Loucy (cell line): ENCODE measurements at regions not wholly inside any gene's neighbourhood (a gene's known extent, or its start where the extent isn't known, plus 50 kb on each side); places are given as distances from the start of the nearest gene placed in this dataset.

Source experiments
- EZH2phosphoT487 ChIP-seq: fragments of 200-600 bp; IDR thresholded peaks from 2 replicates; pipeline ENCODE4 v1.6.1; 2018; ENCODE audit warnings: antibody characterized with exemption, mild to moderate bottlenecking, moderate library complexity, borderline replicate concordance
- TF ChIP-seq, protein P1 (sequence below): fragments of 200-600 bp; sonication (generic); conservative IDR thresholded peaks from 2 replicates; pipeline ENCODE4 v1.5.1; 2014; ENCODE audit warnings: mild to moderate bottlenecking, antibody characterized with exemption, low read length

DNA sequence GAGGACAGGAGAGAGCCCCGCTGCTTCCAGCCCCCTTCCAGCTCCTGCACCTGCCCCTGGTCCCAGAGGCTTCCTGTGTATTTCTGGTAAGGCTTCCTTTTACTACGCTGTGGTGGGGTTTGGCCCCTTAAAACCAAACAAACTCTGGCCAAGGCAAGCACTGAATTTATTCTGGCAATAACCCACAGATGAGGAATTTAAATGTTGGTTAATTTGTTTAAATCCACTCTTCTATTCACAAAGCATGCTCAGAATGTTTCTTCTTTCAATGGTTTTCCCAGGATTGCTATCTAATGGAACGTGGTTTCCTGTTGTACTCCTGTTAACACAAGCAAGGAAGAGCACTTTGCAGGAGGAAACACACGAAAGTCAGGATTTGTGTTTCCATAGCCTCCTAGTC lies 236.5 kb upstream of the FOXQ1 start:
- TF ChIP-seq, protein P1, sequence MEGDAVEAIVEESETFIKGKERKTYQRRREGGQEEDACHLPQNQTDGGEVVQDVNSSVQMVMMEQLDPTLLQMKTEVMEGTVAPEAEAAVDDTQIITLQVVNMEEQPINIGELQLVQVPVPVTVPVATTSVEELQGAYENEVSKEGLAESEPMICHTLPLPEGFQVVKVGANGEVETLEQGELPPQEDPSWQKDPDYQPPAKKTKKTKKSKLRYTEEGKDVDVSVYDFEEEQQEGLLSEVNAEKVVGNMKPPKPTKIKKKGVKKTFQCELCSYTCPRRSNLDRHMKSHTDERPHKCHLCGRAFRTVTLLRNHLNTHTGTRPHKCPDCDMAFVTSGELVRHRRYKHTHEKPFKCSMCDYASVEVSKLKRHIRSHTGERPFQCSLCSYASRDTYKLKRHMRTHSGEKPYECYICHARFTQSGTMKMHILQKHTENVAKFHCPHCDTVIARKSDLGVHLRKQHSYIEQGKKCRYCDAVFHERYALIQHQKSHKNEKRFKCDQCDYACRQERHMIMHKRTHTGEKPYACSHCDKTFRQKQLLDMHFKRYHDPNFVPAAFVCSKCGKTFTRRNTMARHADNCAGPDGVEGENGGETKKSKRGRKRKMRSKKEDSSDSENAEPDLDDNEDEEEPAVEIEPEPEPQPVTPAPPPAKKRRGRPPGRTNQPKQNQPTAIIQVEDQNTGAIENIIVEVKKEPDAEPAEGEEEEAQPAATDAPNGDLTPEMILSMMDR: no peak
- TF ChIP-seq EZH2phosphoT487: no peak
